GM21381 (cell line): ENCODE measurements at regions not wholly inside any gene's neighbourhood (a gene's known extent, or its start where the extent isn't known, plus 50 kb on each side); places are given as distances from the start of the nearest gene placed in this dataset.

ENCODE experiments used
- ATAC-seq: cut with Tn5 transposase; IDR thresholded peaks from one replicate; pipeline ENCODE4 v1.9.1; 2021; ENCODE audit warnings: mild to moderate bottlenecking, moderate library complexity; ENCODE audit not compliant: unreplicated experiment

- no peak for ATAC-seq
These were observed 135.9 kb upstream of the FRY start for GRCh38 chr13:31895691-31896090.

DNA sequence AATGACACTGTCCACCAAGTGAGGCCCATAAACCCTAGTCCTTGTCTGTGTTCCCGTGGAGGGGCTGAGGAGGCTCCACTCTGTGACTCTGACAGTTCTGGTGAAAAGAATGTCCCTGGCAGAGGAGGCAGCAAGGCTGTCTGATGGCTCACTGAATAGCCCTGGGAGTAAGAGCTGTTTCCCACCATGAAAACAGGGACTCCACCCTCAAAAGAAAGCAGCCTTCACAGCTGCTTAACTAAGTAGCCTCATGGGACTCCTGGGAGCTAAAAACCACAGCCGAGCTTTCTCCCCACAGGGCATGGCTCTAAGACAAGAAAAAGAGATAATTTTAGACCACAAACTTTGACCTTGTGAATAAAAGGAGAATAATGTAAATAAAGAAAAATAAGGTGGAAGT lies 135.1 kb upstream of the FRY start:
- no peak for ATAC-seq

DNA sequence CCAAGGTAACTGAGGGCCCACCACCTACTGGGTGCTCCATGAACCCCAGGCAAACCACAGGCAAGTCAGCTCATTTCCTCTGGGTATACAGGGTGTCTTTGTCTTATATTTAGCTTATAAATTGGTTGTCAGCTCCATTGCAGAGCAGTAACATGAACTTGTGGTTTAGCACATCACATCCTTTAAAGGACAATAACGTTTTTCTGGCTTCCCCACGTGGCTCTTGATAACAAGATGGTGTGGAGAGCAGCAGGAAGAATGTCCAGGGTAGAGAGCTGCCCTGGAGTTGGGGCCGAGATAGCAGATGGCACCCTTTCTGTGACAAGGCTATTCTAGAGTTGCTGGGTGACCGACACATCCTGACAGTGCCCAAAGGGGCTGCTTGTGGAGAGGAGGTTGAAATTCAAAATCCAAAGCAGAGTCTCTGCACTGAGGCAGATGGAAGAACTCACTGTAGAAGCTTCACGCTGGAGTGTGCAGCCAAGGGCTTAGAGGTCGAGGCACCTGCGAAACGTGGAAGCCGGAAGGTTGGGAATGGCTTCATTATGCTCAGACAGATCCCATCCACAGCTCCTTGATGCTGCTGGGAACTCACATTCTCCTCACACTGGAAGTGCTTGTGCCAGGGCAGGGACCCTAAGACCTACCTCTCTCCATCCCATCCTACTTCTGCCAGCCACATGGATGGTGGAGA lies 133.0 kb upstream of the FRY start:
- ATAC-seq: no peak

- ATAC-seq: no peak
These were observed 129.6 kb upstream of the FRY start for GRCh38 chr13:31901985-31902384.

- ATAC-seq: no peak
These were observed 128.3 kb upstream of the FRY start for GRCh38 chr13:31903111-31903815.

- no peak for ATAC-seq
These were observed 126.4 kb upstream of the FRY start for GRCh38 chr13:31904941-31905824.

GRCh38 chr13:31905961-31906360 lies 125.6 kb upstream of the FRY start:
- ATAC-seq: no peak

- no peak for ATAC-seq
These were observed 122.7 kb upstream of the FRY start for GRCh38 chr13:31908696-31909411.

GRCh38 chr13:31909864-31910551 lies 121.6 kb upstream of the FRY start:
- ATAC-seq: no peak

- ATAC-seq: no peak
These were observed 120.9 kb upstream of the FRY start for GRCh38 chr13:31910633-31911032.

DNA sequence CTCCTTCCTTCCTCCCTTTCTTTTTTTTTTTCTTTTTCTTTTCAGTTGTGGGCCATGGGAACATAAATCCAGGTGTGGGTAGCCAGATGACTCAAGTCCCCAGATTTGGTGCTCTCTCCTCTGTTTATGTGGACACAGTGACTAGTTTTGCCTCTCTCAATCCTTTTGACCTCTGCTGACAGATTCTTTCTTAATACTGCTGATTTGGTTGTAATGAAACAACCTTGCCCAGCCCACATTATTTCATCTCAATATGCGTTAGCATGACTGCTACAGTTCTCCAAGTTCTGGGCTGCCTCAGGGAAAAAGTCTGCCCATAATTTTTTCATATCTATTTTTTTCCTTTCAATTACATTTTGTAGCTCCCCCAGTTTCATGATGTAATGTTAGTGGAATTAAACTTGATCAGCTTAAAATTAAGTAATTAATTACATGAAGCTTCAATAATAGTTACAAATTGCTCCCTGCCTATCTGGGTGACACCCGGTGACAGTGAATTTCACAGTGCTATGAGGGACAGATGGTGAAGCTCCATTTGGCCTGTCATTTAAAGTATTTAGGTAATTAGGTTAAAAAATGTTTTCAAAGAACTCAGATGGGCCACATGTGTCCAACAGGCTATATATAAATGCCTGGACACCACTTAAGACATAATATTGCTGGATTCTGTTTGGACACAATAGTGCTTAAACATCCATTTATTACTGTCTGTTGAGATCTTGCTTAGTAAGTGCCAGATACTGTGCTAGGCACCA lies 118.8 kb upstream of the FRY start:
- ATAC-seq: no peak

GRCh38 chr13:31913459-31913858 lies 118.1 kb upstream of the FRY start:
- ATAC-seq: no peak

GRCh38 chr13:31914843-31915242 lies 116.7 kb upstream of the FRY start:
- no peak for ATAC-seq

GRCh38 chr13:31918707-31919106 lies 112.9 kb upstream of the FRY start:
- no peak for ATAC-seq

GRCh38 chr13:31919241-31919640 lies 112.3 kb upstream of the FRY start:
- ATAC-seq: no peak

DNA sequence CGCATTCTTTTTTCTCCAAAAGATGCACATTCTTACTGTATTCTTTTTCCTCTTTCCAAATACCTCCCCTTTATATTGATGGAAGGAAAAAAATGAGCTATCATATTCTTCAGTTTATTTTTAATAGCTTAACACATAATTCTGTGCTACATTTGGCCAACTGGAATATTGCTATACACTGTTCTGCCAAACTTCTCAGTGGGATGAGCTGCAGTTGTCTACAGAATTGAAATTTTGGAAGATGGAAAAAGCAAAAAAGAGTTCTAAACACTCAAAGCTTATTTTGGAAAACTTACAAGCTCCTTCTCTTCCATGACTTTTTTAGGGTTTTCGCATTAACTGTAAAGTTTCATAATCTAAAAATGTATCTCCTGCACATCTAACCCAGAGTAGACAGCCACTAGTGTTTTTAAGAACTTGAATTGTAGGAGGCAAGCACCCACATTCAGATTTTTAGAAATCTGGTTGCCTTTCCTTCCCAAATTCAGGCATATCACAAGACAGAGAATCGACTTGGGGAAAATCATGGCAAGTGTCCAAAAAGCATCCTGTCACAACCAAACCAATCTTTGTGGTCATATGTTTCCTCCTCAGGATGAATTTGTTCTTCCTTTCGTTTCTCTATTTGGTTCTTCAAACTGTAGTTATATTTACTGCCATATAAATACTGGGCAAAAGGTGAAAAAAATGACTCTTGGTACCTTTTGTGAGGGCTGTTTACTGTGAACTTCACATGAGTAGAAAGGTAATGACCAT lies 111.4 kb upstream of the FRY start:
- ATAC-seq: no peak

DNA sequence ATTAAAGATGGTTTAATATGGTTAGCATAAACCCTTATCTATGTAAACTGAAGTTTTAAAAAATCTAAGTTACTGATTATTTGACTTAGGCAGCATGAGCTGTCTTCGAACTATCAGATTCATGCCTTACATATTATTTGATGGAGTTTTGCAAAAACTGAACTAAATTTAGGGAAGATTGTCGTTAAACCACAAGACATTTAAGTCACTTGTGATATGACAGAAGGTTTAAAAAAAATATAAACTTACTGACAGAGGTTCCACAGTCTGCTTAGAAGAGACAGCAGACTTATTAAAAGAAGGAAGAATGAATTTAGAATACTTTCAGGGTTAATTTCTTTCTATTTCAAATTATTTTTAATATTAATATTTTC lies 110.9 kb upstream of the FRY start:
- ATAC-seq: no peak

- ATAC-seq: no peak
These were observed 108.8 kb upstream of the FRY start for GRCh38 chr13:31922724-31923123.

DNA sequence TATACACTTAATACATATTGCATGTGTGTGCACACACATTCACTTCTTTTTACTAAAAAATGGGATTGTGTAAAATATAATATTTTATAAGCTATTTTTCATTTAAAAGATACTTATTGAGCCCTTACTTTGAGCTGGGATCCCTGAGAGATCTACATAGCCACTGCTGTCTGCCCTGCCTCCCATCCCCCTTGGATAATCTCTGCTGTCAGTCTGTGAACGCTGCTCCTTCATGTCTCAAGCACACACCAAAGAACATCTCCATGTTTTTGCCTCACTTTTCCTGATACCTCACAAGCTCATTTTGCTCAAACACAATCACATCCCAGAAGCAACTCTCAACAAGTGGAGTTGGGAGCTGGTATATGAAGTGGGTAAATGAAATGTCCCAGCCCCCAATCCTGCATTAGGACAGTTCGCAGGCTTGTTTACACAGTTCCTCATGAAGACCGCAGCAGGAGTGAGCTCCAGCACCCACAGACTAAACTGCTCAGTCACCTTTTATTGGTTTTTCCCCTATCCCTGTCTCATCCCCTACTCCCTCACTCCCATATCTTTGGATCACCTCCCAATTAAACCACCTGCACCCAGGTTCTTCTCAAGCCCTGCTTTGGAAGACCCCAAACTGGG lies 108.3 kb upstream of the FRY start:
- ATAC-seq: no peak
